H1 (cell line): ENCODE measurements at regions not wholly inside any gene's neighbourhood (a gene's known extent, or its start where the extent isn't known, plus 50 kb on each side); places are given as distances from the start of the nearest gene placed in this dataset.

ENCODE experiments used
- CTCF ChIA-PET: fragments of 300-600 bp; sonication (Branson Sonifier 250); formaldehyde crosslinking; loops from one replicate; lab custom pipeline; 2021; ENCODE audit not compliant: partially characterized antibody; lab: Charles Lee
- POLR2A ChIA-PET: fragments of 300-600 bp; sonication (Branson Sonifier 250); formaldehyde crosslinking; loops from one replicate; lab custom pipeline; 2021; ENCODE audit warnings: inconsistent platforms; ENCODE audit not compliant: partially characterized antibody; lab: Charles Lee
- DNase-seq, 2 experiments: peaks; one replicate each; pipeline versions ENCODE4 v3.0.0 to v3.0.0-alpha.2; 2010 to 2022; ENCODE audit warnings: low spot score in 2 of 2, low read depth in 1 of 2, mixed read lengths in 1 of 2
- FAIRE-seq: peaks from 2 replicates; lab custom pipeline; 2011; peaks lifted over from hg19 to GRCh38; lab: Jason Lieb, UNC
- H2AFZ ChIP-seq: 2 replicates; pipeline ENCODE4 v1.8.1; 2012; ENCODE audit warnings: low read length, inconsistent platforms
- H2AK5ac ChIP-seq: 2 replicates; pipeline ENCODE4 v1.6.1; 2013; ENCODE audit warnings: low read depth, low read length
- H2BK120ac ChIP-seq: replicated peaks from 2 replicates; pipeline ENCODE3; 2013; ENCODE audit warnings: low read depth, low read length, inconsistent platforms
- H2BK12ac ChIP-seq: 2 replicates; pipeline ENCODE4 v1.6.1; 2013; ENCODE audit warnings: low read depth, low read length
- H2BK15ac ChIP-seq: 2 replicates; pipeline ENCODE4 v1.6.1; 2013; ENCODE audit warnings: low read length
- H2BK20ac ChIP-seq: 2 replicates; pipeline ENCODE4 v1.6.1; 2013; ENCODE audit warnings: low read length
- H2BK5ac ChIP-seq: 2 replicates; pipeline ENCODE4 v1.6.1; 2013; ENCODE audit warnings: low read depth, low read length
- H3K14ac ChIP-seq: 2 replicates; pipeline ENCODE4 v1.6.1; 2013; ENCODE audit warnings: inconsistent platforms; ENCODE audit not compliant: insufficient read length
- H3K18ac ChIP-seq: 2 replicates; pipeline ENCODE4 v1.6.1; 2013; ENCODE audit warnings: low read length; ENCODE audit errors: extremely low read depth
- H3K23ac ChIP-seq: 2 replicates; pipeline ENCODE4 v1.6.1; 2013; ENCODE audit warnings: inconsistent platforms; ENCODE audit not compliant: insufficient read length
- H3K23me2 ChIP-seq: 2 replicates; pipeline ENCODE4 v1.6.1; 2013; ENCODE audit warnings: low read depth, low read length
- H3K27ac ChIP-seq: 2 replicates; pipeline ENCODE4 v1.6.1; 2011; ENCODE audit warnings: low read depth, low read length, inconsistent platforms
- H3K27me3 ChIP-seq, 4 experiments: replicated peaks in 1 of 4; 1 replicate in 1 of 4; 2 replicates in 3 of 4; pipeline versions ENCODE4 v1.6.1 to v1.8.1; 2011 to 2013; ENCODE audit warnings: low read length in 3 of 4, mild to moderate bottlenecking in 3 of 4, inconsistent platforms in 2 of 4, mixed read lengths in 2 of 4, moderate library complexity in 1 of 4; ENCODE audit not compliant: control insufficient read depth in 3 of 4, insufficient read depth in 3 of 4; ENCODE audit errors: extremely low read depth in 1 of 4
- H3K36me3 ChIP-seq, 4 experiments: 2 replicates each; pipeline versions ENCODE4 v1.6.1 to v1.8.1; 2011 to 2013; ENCODE audit warnings: mild to moderate bottlenecking in 4 of 4, low read length in 3 of 4, moderate library complexity in 2 of 4, control low read depth in 1 of 4, inconsistent platforms in 1 of 4; ENCODE audit not compliant: insufficient read depth in 4 of 4, control insufficient read depth in 2 of 4
- H3K4ac ChIP-seq: replicated peaks from 2 replicates; pipeline ENCODE3; 2013; ENCODE audit warnings: low read length, low read depth, mixed read lengths, inconsistent platforms; ENCODE audit not compliant: insufficient read length
- H3K4me1 ChIP-seq, 4 experiments: replicated peaks in 1 of 4; 1 replicate in 1 of 4; 2 replicates in 3 of 4; pipeline versions ENCODE4 v1.6.1 to v1.8.1; 2011 to 2013; ENCODE audit warnings: low read length in 3 of 4, inconsistent platforms in 2 of 4, mixed read lengths in 1 of 4; ENCODE audit not compliant: insufficient read depth in 4 of 4, control insufficient read depth in 3 of 4
- H3K4me2 ChIP-seq, 2 experiments: 2 replicates each; pipeline versions ENCODE4 v1.6.1 to v1.8.1; 2011 to 2013; ENCODE audit warnings: low read depth in 2 of 2, low read length in 2 of 2, control low read depth in 1 of 2, inconsistent platforms in 1 of 2, mild to moderate bottlenecking in 1 of 2; ENCODE audit not compliant: insufficient read depth in 1 of 2
- H3K4me3 ChIP-seq, 4 experiments: fragments of 200-600, 300-600 bp in 1 of 4; sonication (generic), shearing (Covaris generic), sonication (Bioruptor Twin) in 1 of 4; 2 replicates each; pipeline versions ENCODE4 v1.5.1 to v1.8.1; 2011 to 2016; ENCODE audit warnings: low read length in 4 of 4, low read depth in 3 of 4, control low read depth in 2 of 4, inconsistent platforms in 2 of 4, mild to moderate bottlenecking in 2 of 4, mixed read lengths in 1 of 4, moderate library complexity in 1 of 4; ENCODE audit not compliant: insufficient read depth in 2 of 4; ENCODE audit errors: extremely low read depth in 1 of 4
- H3K56ac ChIP-seq: replicated peaks from 2 replicates; pipeline ENCODE3; 2013; ENCODE audit warnings: low read depth, mild to moderate bottlenecking, mixed read lengths, low read length, inconsistent platforms; ENCODE audit not compliant: insufficient read length
- H3K79me1 ChIP-seq: 2 replicates; pipeline ENCODE4 v1.6.1; 2013; ENCODE audit warnings: low read depth, low read length, control low read depth
- H3K79me2 ChIP-seq, 2 experiments: 2 replicates each; pipeline versions ENCODE4 v1.6.1 to v1.8.1; 2012 to 2013; ENCODE audit warnings: low read length in 2 of 2, mild to moderate bottlenecking in 2 of 2, inconsistent platforms in 1 of 2; ENCODE audit not compliant: insufficient read depth in 2 of 2, control insufficient read depth in 1 of 2
- H3K9ac ChIP-seq, 4 experiments: replicated peaks in 1 of 4; 1 replicate in 1 of 4; 2 replicates in 3 of 4; pipeline versions ENCODE4 v1.6.1 to v1.8.1; 2011 to 2013; ENCODE audit warnings: low read depth in 3 of 4, low read length in 3 of 4, control low read depth in 2 of 4, mild to moderate bottlenecking in 2 of 4, moderate library complexity in 2 of 4, inconsistent platforms in 1 of 4; ENCODE audit errors: extremely low read depth in 1 of 4
- H3K9me3 ChIP-seq, 2 experiments: 2 replicates each; pipeline versions ENCODE4 v1.6.1 to v1.8.1; 2012 to 2013; ENCODE audit warnings: mild to moderate bottlenecking in 2 of 2, moderate library complexity in 2 of 2, control low read depth in 1 of 2, inconsistent platforms in 1 of 2, low read depth in 1 of 2, low read length in 1 of 2, mixed read lengths in 1 of 2; ENCODE audit not compliant: insufficient read depth in 2 of 2
- H4K20me1 ChIP-seq, 2 experiments: replicated peaks in 1 of 2; 2 replicates each; pipeline versions ENCODE3 to v1.8.1; 2011 to 2013; ENCODE audit warnings: inconsistent platforms in 2 of 2, low read length in 2 of 2, mild to moderate bottlenecking in 1 of 2; ENCODE audit not compliant: insufficient read depth in 2 of 2, control insufficient read depth in 1 of 2
- H4K5ac ChIP-seq: 2 replicates; pipeline ENCODE4 v1.6.1; 2013; ENCODE audit warnings: low read length, low read depth, mixed read lengths, inconsistent platforms; ENCODE audit not compliant: insufficient read length
- H4K8ac ChIP-seq: 2 replicates; pipeline ENCODE4 v1.8.0; 2013; ENCODE audit warnings: mild to moderate bottlenecking, moderate library complexity, low read length, inconsistent platforms; ENCODE audit not compliant: insufficient read depth; ENCODE audit errors: extremely low read depth
- H4K91ac ChIP-seq: replicated peaks from 2 replicates; pipeline ENCODE3; 2013; ENCODE audit warnings: low read length, mixed read lengths, inconsistent platforms; ENCODE audit not compliant: insufficient read length
- BACH1 ChIP-seq: IDR thresholded peaks from 2 replicates; pipeline ENCODE4 v1.6.1; 2012; ENCODE audit warnings: low read length, improper control_type of control experiment
- BCL11A ChIP-seq, 2 experiments: IDR thresholded peaks; one replicate each; pipeline ENCODE4 v1.6.1; 2011; ENCODE audit warnings: low read depth in 2 of 2, low read length in 2 of 2, mild to moderate bottlenecking in 2 of 2
- CEBPB ChIP-seq: IDR thresholded peaks from 2 replicates; pipeline ENCODE4 v1.6.1; 2012; ENCODE audit warnings: low read depth, low read length
- NANOG ChIP-seq: IDR thresholded peaks from 2 replicates; pipeline ENCODE4 v1.6.1; 2011; ENCODE audit warnings: low read length, low read depth, mild to moderate bottlenecking, inconsistent platforms; ENCODE audit not compliant: insufficient read depth, poor library complexity, severe bottlenecking
- SP2 ChIP-seq: IDR thresholded peaks from 2 replicates; pipeline ENCODE4 v1.6.1; 2012; ENCODE audit warnings: mild to moderate bottlenecking, low read length, inconsistent platforms
- TAF1 ChIP-seq: IDR thresholded peaks from 2 replicates; pipeline ENCODE4 v1.6.1; 2011; ENCODE audit warnings: mild to moderate bottlenecking, low read depth, low read length
- TEAD4 ChIP-seq: IDR thresholded peaks from 2 replicates; pipeline ENCODE4 v1.6.1; 2012; ENCODE audit warnings: low read depth, low read length, inconsistent platforms, mixed read lengths
- WGBS, 2 experiments: shearing (Covaris generic) in 1 of 2; methylation state at CpG; one replicate each; pipeline versions ENCODE4 v1.1.6 to v1.1.7; 2013 to 2015; ENCODE audit warnings: low lambda C conversion rate in 2 of 2, mixed read lengths in 2 of 2, inconsistent platforms in 1 of 2, low coverage in 1 of 2, missing lambda C conversion rate in 1 of 2; ENCODE audit not compliant: insufficient replicate concordance in 2 of 2, insufficient coverage in 1 of 2, insufficient read length in 1 of 2; ENCODE audit errors: extremely low coverage in 1 of 2, missing lambda C conversion rate in 1 of 2; 5-methylcytosine and 5-hydroxymethylcytosine counted together
- TF ChIP-seq, protein P1 (sequence below): IDR thresholded peaks from 2 replicates; pipeline ENCODE4 v1.6.1; 2012; ENCODE audit warnings: low read length, inconsistent platforms

DNA sequence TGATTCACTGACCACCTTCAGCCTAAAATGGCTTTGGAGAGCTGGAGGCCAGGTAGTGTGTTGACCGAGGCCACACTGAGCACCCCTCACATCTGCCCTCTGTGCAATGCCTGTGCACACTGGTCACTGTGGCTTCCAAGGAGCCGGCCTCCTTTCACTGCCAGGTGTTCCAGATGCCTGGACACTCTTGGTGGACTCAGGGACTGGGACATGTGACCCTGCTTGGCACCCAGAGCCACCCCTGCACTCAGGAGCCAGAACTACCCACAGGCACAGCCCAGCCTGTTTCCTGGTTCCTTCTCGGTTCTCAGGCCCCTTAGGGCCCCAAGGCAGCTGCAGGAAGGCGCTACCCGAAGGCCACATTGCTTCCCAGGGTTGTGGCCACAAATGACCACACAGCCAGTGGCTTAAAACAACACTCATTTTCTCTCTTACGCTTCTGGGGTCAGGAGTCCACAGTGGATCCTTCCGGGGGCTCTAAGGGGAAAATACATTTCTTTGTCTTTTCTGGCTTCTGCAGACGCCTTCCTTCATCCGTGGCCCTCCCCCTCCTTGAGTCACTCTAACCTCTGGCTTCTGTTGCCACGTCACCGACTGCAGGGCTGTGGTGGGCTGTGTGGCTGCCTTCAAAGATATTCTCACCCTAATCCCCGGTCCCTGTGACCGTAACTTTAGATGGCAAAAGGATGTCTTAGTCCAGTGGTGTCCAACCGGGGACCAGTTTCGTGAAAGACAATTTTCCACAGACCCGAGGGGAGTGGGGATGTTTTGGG is 78.6 kb downstream of the ASB1 start:
- Histone ChIP-seq H2BK120ac (no peak overlapping the region), H4K91ac (no peak overlapping the region), H3K79me2 (no peaks in the 10 kb centered on the region), H3K23me2 (peaks cover 4% of the 10 kb centered on the region; the same call in 1 of the 2 replicates), H3K4me2 (no peak overlapping the region), H3K23ac (no peak overlapping the region), H3K27ac (no peak overlapping the region), H2BK12ac (no peak overlapping the region), H3K18ac (no peak overlapping the region), H2BK20ac (no peak overlapping the region), H4K8ac (no peak overlapping the region; the same call in 1 of the 2 replicates), H3K9me3 (peaks cover 3 to 9% of the 10 kb centered on the region in 2 experiments; a peak in 2 of 4 replicates), H2BK15ac (no peak overlapping the region), H2AK5ac (no peak overlapping the region), H3K79me1 (no peaks in the 10 kb centered on the region), H3K56ac (no peak overlapping the region), H3K4me3 (no peak overlapping the region), H4K5ac (no peak overlapping the region), H2AFZ (no peak overlapping the region), H4K20me1 (peaks cover 0 to 3% of the 10 kb centered on the region in 2 experiments), H3K9ac (no peak overlapping the region), H2BK5ac (no peak overlapping the region), H3K4ac (no peak overlapping the region), H3K27me3 (no peaks in the 10 kb centered on the region), H3K36me3 (no peaks in the 10 kb centered on the region; a peak in 1 of 8 replicates), H3K4me1 (peaks cover 2 to 20% (median 10%) of the 10 kb centered on the region in 4 experiments; a peak in 6 of 7 replicates), H3K14ac (no peak overlapping the region)
- TF ChIP-seq BACH1 (no peak), BCL11A (IDR thresholded peaks at IDR 0.05; ENCODE audit: low read depth in 2 of 2, low read length in 2 of 2) (no peak), TAF1 (no peak), CEBPB (no peak), NANOG (no peak), TEAD4 (no peak), SP2 (no peak)
- TF ChIP-seq, protein P1, sequence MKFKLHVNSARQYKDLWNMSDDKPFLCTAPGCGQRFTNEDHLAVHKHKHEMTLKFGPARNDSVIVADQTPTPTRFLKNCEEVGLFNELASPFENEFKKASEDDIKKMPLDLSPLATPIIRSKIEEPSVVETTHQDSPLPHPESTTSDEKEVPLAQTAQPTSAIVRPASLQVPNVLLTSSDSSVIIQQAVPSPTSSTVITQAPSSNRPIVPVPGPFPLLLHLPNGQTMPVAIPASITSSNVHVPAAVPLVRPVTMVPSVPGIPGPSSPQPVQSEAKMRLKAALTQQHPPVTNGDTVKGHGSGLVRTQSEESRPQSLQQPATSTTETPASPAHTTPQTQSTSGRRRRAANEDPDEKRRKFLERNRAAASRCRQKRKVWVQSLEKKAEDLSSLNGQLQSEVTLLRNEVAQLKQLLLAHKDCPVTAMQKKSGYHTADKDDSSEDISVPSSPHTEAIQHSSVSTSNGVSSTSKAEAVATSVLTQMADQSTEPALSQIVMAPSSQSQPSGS = no peak
- 91% methylated on average over 15 of the region's 16 CpGs; no CpG with 5 or more reads in 1 of the 2 experiments for WGBS, 2 experiments
- CTCF ChIA-PET = no interaction called here
- POLR2A ChIA-PET = no interaction called here
- FAIRE-seq = no peak
- DNase-seq = no peak
